Osteocyte (in vitro differentiated cells): ENCODE measurements at regions not wholly inside any gene's neighbourhood (a gene's known extent, or its start where the extent isn't known, plus 50 kb on each side); places are given as distances from the start of the nearest gene placed in this dataset.

ENCODE experiments used
- DNase-seq: peaks from one replicate; pipeline ENCODE4 v3.0.0; 2021; ENCODE audit warnings: mixed read lengths; ENCODE audit not compliant: unreplicated experiment; ENCODE audit errors: extremely low spot score
- H3K27ac Mint-ChIP-seq: one replicate; pipeline ENCODE4 v1.8.0; 2021; ENCODE audit warnings: mild to moderate bottlenecking, mixed read lengths; ENCODE audit not compliant: unreplicated experiment
- H3K27me3 Mint-ChIP-seq: one replicate; pipeline ENCODE4 v1.8.0; 2021; ENCODE audit warnings: mixed read lengths; ENCODE audit not compliant: unreplicated experiment
- H3K36me3 Mint-ChIP-seq: one replicate; pipeline ENCODE4 v1.8.0; 2021; ENCODE audit warnings: mixed read lengths; ENCODE audit not compliant: unreplicated experiment
- H3K4me1 Mint-ChIP-seq: one replicate; pipeline ENCODE4 v1.8.0; 2021; ENCODE audit warnings: mixed read lengths; ENCODE audit not compliant: unreplicated experiment
- H3K4me3 Mint-ChIP-seq: one replicate; pipeline ENCODE4 v1.8.0; 2021; ENCODE audit warnings: mild to moderate bottlenecking, moderate library complexity, mixed read lengths; ENCODE audit not compliant: unreplicated experiment
- H3K9me3 Mint-ChIP-seq: one replicate; pipeline ENCODE4 v1.8.0; 2021; ENCODE audit warnings: mixed read lengths; ENCODE audit not compliant: unreplicated experiment
- CTCF ChIP-seq: fragments of 200-600 bp; sonication (generic); IDR thresholded peaks from 2 replicates; pipeline ENCODE4 v1.5.0; 2021; ENCODE audit warnings: antibody characterized with exemption, mild to moderate bottlenecking, moderate library complexity

DNA sequence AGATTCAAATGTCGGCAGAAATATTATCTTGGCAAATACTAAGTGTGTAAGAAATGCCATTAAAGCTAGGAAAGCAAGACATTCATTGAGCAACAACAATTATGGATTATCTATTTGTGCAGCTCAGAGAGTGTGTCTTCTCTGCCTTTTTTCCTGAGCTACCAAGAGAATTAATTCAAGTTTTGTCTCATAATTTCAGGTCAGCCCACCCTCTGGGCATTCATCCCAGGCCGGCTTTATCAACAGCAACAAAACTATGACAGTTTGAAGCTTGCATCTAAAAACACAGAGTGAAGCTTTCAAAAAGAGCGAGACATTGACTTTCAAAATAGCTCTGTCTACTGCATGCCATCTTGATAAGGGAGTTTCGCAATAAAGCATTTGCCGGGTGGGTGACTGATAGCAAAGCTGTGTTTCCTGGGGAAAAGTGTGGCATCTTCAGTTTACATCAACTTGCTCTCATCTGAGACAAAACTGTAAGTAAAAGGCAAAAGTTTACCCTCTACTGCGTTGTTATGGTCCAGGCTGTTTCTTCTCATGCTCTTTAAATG lies 182.4 kb downstream of the IRX1 start:
- Mint-ChIP-seq H3K9me3 (peaks cover 48% of the 10 kb centered on the region), H3K27me3 (no peaks in the 10 kb centered on the region), H3K4me1 (no peaks in the 10 kb centered on the region), H3K27ac (no peak overlapping the region), H3K4me3 (no peak overlapping the region), H3K36me3 (no peaks in the 10 kb centered on the region)
- TF ChIP-seq CTCF = no peak
- no peak for DNase-seq

- Mint-ChIP-seq H3K27ac (no peak overlapping the region), H3K9me3 (peaks cover 39% of the 10 kb centered on the region), H3K4me1 (no peaks in the 10 kb centered on the region), H3K4me3 (no peak overlapping the region), H3K36me3 (no peaks in the 10 kb centered on the region), H3K27me3 (no peaks in the 10 kb centered on the region)
- no peak for TF ChIP-seq CTCF
- no peak for DNase-seq
Measured at GRCh38 chr5:3778945-3779344, 183.3 kb downstream of the IRX1 start.

DNA sequence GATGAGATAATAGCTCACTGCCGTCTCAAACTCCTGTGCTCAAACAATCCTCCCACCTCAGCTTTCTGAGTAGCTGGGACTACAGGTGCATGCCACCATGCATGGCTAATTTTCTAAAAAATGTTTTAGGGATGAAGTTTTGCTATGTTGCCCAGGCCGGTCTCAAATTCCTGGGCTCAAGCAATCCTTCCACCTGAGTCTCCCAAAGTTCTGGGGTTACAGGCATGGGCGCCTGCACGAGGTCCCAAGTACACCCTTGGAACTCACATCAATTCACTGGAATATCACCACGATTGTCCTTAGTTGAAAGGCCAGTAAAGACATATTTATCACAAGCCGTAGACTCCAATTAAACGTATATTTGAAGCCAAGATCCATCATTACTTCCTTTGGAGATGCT lies 184.6 kb downstream of the IRX1 start:
- Mint-ChIP-seq H3K36me3 (no peaks in the 10 kb centered on the region), H3K4me1 (no peaks in the 10 kb centered on the region), H3K9me3 (peaks cover 26% of the 10 kb centered on the region), H3K4me3 (no peak overlapping the region), H3K27ac (no peak overlapping the region), H3K27me3 (no peaks in the 10 kb centered on the region)
- DNase-seq = no peak
- no peak for TF ChIP-seq CTCF

- TF ChIP-seq CTCF = no peak
- Mint-ChIP-seq H3K36me3 (no peaks in the 10 kb centered on the region), H3K27ac (no peak overlapping the region), H3K4me1 (no peaks in the 10 kb centered on the region), H3K27me3 (no peaks in the 10 kb centered on the region), H3K9me3 (peaks cover 24% of the 10 kb centered on the region), H3K4me3 (no peak overlapping the region)
- no peak for DNase-seq
Measured at GRCh38 chr5:3780907-3781306, 185.3 kb downstream of the IRX1 start.

- Mint-ChIP-seq H3K4me1 (no peaks in the 10 kb centered on the region), H3K4me3 (no peak overlapping the region), H3K27ac (no peak overlapping the region), H3K9me3 (peaks cover 25% of the 10 kb centered on the region), H3K36me3 (no peaks in the 10 kb centered on the region), H3K27me3 (no peaks in the 10 kb centered on the region)
- no peak for TF ChIP-seq CTCF
- no peak for DNase-seq
Measured at GRCh38 chr5:3784854-3785253, 189.2 kb downstream of the IRX1 start.
